ENCODE measurements at regions not wholly inside any gene's neighbourhood (a gene's known extent, or its start where the extent isn't known, plus 50 kb on each side); places are given as distances from the start of the nearest gene placed in this dataset.

DNA sequence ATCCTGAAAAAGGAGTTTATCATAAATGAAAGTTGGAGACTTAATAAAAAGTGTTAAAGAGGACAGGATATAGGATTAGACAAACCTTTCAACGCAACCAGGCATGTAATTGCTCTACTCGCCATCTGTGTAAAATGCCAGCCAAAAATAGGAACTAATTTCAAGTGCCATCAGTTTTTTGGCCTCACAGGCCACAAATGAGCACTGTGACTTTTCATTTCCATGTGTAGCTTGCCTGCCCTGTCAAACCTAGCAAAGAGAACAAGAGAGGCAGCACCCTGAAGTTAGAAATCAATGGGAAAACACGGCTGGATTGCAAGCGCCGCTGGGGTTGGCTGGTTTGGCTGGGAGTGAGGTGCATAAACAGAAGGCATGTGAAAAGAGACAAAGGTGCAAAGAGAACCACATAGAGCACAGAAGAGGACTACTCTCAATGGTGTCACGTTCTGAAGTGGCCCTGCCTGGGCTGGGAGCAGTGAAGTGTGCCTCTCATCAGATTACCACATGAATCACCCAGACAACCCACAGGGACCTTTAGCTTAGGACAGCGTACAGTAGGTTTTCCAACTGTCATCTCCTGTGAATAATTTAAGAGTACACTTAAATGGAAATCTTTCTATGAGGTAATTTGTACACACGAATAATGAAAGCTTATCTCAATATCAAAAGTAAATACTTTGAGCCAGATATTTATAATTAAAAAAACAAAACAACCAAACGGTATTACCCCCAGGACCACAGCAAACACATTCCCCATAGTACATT is 78.0 kb upstream of the NHSL1 start:
- no peak overlapping the region for H2AFZ ChIP-seq (ENCODE audit: low read depth, low read length)
- H3K27ac ChIP-seq (ENCODE audit: insufficient read depth, low read depth, low read length): no peak overlapping the region
- H4K20me1 ChIP-seq (replicated peaks; ENCODE audit: control insufficient read depth, extremely low read depth, insufficient read depth, low read length): no peaks in the 10 kb centered on the region
- H3K4me2 ChIP-seq (ENCODE audit: insufficient read depth, low read length): no peak overlapping the region
- FAIRE-seq (no peak), DNase-seq (ENCODE audit: low read depth, low spot score) (no peak)
- no peak overlapping the region for H3K9ac ChIP-seq (replicated peaks; ENCODE audit: extremely low read depth, insufficient read depth, low read length)
- H3K4me3 ChIP-seq (replicated peaks in 1 of 3; ENCODE audit: insufficient read depth in 1 of 3, low read depth in 1 of 3, low read length in 3 of 3): no peak overlapping the region
- no peaks in the 10 kb centered on the region for H3K9me3 ChIP-seq (replicated peaks; ENCODE audit: control insufficient read depth, insufficient read depth, low read length)
- POLR2A ChIA-PET: no interaction called here
- TF ChIP-seq POLR2AphosphoS5 (IDR thresholded peaks at IDR 0.05; ENCODE audit: insufficient read depth, low read depth, low read length): no peak
- TF ChIP-seq FOS (IDR thresholded peaks at IDR 0.05; ENCODE audit: borderline replicate concordance, insufficient read depth, low read length): no peak
- TF ChIP-seq, protein P1, sequence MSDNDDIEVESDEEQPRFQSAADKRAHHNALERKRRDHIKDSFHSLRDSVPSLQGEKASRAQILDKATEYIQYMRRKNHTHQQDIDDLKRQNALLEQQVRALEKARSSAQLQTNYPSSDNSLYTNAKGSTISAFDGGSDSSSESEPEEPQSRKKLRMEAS (IDR thresholded peaks at IDR 0.05; ENCODE audit: insufficient read depth, insufficient read length): no peak
- H3K79me2 ChIP-seq (ENCODE audit: control insufficient read depth, insufficient read depth, low read length): peaks cover 18% of the 10 kb centered on the region
- no TSS peak for BruUV-seq (replicated peaks)
- no peaks in the 10 kb centered on the region for H3K36me3 ChIP-seq (ENCODE audit: control insufficient read depth in 2 of 2, extremely low read depth in 1 of 2, insufficient read depth in 2 of 2, low read length in 2 of 2)
- CTCF ChIA-PET: no interaction called here
- no peaks in the 10 kb centered on the region for H3K9me1 ChIP-seq (replicated peaks; ENCODE audit: control insufficient read depth, extremely low read depth, insufficient read depth, low read length)
- H3K27me3 ChIP-seq (ENCODE audit: control insufficient read depth in 2 of 2, insufficient read depth in 2 of 2, low read length in 2 of 2): no peaks in the 10 kb centered on the region
- dilution Hi-C loops (cut with MboI; ENCODE audit: extremely low pct_ligation_motif_present, low sequenced_read_pairs) (no loop called here), intact Hi-C loops (cut with micrococcal nuclease) (no loop called here)
- H3K4me1 ChIP-seq (ENCODE audit: control insufficient read depth, extremely low read depth, insufficient read depth, low read length): peaks cover 5% of the 10 kb centered on the region

DNA sequence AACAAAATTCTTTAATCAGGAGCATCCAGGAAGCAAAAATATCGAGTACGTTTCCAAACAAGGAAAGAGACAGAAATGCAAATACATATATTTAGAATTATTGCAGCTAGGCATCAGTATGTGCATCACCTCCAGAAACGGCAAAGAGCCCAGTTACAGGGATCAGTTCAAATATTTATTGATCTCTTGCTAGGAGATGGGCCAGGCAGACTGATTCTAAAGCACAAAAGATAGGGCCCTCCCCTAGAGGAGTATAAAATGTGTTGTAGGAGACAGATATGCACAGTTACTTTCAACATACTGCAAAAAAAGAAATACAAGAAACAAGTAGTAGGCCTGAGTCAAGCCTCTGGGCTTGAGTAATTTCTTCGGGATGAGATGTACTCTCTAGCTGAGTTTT is 80.7 kb upstream of the NHSL1 start:
- Histone ChIP-seq H3K27me3 (ENCODE audit: control insufficient read depth in 2 of 2, insufficient read depth in 2 of 2, low read length in 2 of 2) (no peaks in the 10 kb centered on the region), H4K20me1 (replicated peaks; ENCODE audit: control insufficient read depth, extremely low read depth, insufficient read depth, low read length) (no peaks in the 10 kb centered on the region), H3K4me2 (ENCODE audit: insufficient read depth, low read length) (no peak overlapping the region), H3K9me1 (replicated peaks; ENCODE audit: control insufficient read depth, extremely low read depth, insufficient read depth, low read length) (no peaks in the 10 kb centered on the region), H3K4me3 (replicated peaks in 1 of 3; ENCODE audit: insufficient read depth in 1 of 3, low read depth in 1 of 3, low read length in 3 of 3) (no peak overlapping the region), H3K4me1 (ENCODE audit: control insufficient read depth, extremely low read depth, insufficient read depth, low read length) (no peaks in the 10 kb centered on the region), H3K36me3 (ENCODE audit: control insufficient read depth in 2 of 2, extremely low read depth in 1 of 2, insufficient read depth in 2 of 2, low read length in 2 of 2) (no peaks in the 10 kb centered on the region), H3K9me3 (replicated peaks; ENCODE audit: control insufficient read depth, insufficient read depth, low read length) (no peaks in the 10 kb centered on the region), H3K79me2 (ENCODE audit: control insufficient read depth, insufficient read depth, low read length) (peaks cover 28% of the 10 kb centered on the region), H3K27ac (ENCODE audit: insufficient read depth, low read depth, low read length) (no peak overlapping the region), H2AFZ (ENCODE audit: low read depth, low read length) (no peak overlapping the region), H3K9ac (replicated peaks; ENCODE audit: extremely low read depth, insufficient read depth, low read length) (no peak overlapping the region)
- dilution Hi-C loops (cut with MboI; ENCODE audit: extremely low pct_ligation_motif_present, low sequenced_read_pairs): no loop called here
- FAIRE-seq (no peak), DNase-seq (ENCODE audit: low read depth, low spot score) (no peak)
- no TSS peak for BruUV-seq (replicated peaks)
- ChIA-PET CTCF (no interaction called here), POLR2A (no interaction called here)
- intact Hi-C loops (cut with micrococcal nuclease): no loop called here
- no peak for TF ChIP-seq POLR2A (IDR thresholded peaks at IDR 0.05; ENCODE audit: low read depth, low read length)
- no peak for TF ChIP-seq JUN (IDR thresholded peaks at IDR 0.05; ENCODE audit: borderline replicate concordance, insufficient read depth, insufficient read length, low read depth)
- no peak for TF ChIP-seq FOS (IDR thresholded peaks at IDR 0.05; ENCODE audit: borderline replicate concordance, insufficient read depth, low read length)
- TF ChIP-seq, protein P2, sequence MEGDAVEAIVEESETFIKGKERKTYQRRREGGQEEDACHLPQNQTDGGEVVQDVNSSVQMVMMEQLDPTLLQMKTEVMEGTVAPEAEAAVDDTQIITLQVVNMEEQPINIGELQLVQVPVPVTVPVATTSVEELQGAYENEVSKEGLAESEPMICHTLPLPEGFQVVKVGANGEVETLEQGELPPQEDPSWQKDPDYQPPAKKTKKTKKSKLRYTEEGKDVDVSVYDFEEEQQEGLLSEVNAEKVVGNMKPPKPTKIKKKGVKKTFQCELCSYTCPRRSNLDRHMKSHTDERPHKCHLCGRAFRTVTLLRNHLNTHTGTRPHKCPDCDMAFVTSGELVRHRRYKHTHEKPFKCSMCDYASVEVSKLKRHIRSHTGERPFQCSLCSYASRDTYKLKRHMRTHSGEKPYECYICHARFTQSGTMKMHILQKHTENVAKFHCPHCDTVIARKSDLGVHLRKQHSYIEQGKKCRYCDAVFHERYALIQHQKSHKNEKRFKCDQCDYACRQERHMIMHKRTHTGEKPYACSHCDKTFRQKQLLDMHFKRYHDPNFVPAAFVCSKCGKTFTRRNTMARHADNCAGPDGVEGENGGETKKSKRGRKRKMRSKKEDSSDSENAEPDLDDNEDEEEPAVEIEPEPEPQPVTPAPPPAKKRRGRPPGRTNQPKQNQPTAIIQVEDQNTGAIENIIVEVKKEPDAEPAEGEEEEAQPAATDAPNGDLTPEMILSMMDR (IDR thresholded peaks at IDR 0.05; ENCODE audit: extremely low read depth in 1 of 2, insufficient read depth in 1 of 2, low read depth in 1 of 2, low read length in 2 of 2): no peak
- TF ChIP-seq GATA2 (IDR thresholded peaks at IDR 0.05; ENCODE audit: insufficient read depth, insufficient read length, low read depth, low read length): no peak
- TF ChIP-seq MYC (IDR thresholded peaks at IDR 0.05; ENCODE audit: low read depth, low read length): no peak
- no peak for TF ChIP-seq EZH2 (IDR thresholded peaks at IDR 0.05; ENCODE audit: borderline replicate concordance, low read depth, low read length, severe bottlenecking)
- TF ChIP-seq POLR2AphosphoS5 (IDR thresholded peaks at IDR 0.05; ENCODE audit: insufficient read depth, low read depth, low read length): no peak

Measured in endothelial cell of umbilical vein (primary cell).